ACC112 (cell line): ENCODE measurements at regions not wholly inside any gene's neighbourhood (a gene's known extent, or its start where the extent isn't known, plus 50 kb on each side); places are given as distances from the start of the nearest gene placed in this dataset.

ENCODE experiments used
- H2AFZ ChIP-seq: fragments of 200-600 bp; sonication (generic); one replicate; pipeline ENCODE4 v1.6.0; 2017; ENCODE audit warnings: antibody characterized with exemption, low read length; ENCODE audit not compliant: unreplicated experiment
- H3K27ac ChIP-seq: fragments of 200-600 bp; sonication (generic); 2 replicates; pipeline ENCODE4 v1.5.1; 2014; ENCODE audit warnings: low read depth, mild to moderate bottlenecking, antibody characterized with exemption, low read length, moderate library complexity
- H3K27me3 ChIP-seq: fragments of 200-600 bp; sonication (generic); 2 replicates; pipeline ENCODE4 v1.6.1; 2014; ENCODE audit warnings: mild to moderate bottlenecking, antibody characterized with exemption, low read length, moderate library complexity, mixed read lengths; ENCODE audit not compliant: insufficient read depth
- H3K36me3 ChIP-seq: fragments of 200-600 bp; sonication (generic); 2 replicates; pipeline ENCODE4 v1.6.1; 2016; ENCODE audit warnings: mild to moderate bottlenecking, antibody characterized with exemption, low read length, moderate library complexity, mixed read lengths; ENCODE audit not compliant: insufficient read depth
- H3K4me1 ChIP-seq: fragments of 200-600 bp; sonication (generic); one replicate; pipeline ENCODE4 v1.6.1; 2016; ENCODE audit warnings: low read length, mixed read lengths; ENCODE audit not compliant: insufficient read depth, unreplicated experiment, control insufficient read depth
- H3K4me3 ChIP-seq: fragments of 200-600 bp; sonication (generic); 2 replicates; pipeline ENCODE4 v1.5.1; 2014; ENCODE audit warnings: mild to moderate bottlenecking, low read depth, low read length
- H3K79me2 ChIP-seq: fragments of 200-600 bp; sonication (generic); one replicate; pipeline ENCODE4 v1.6.0; 2016; ENCODE audit warnings: low read length; ENCODE audit not compliant: control insufficient read depth, unreplicated experiment, insufficient read depth

DNA sequence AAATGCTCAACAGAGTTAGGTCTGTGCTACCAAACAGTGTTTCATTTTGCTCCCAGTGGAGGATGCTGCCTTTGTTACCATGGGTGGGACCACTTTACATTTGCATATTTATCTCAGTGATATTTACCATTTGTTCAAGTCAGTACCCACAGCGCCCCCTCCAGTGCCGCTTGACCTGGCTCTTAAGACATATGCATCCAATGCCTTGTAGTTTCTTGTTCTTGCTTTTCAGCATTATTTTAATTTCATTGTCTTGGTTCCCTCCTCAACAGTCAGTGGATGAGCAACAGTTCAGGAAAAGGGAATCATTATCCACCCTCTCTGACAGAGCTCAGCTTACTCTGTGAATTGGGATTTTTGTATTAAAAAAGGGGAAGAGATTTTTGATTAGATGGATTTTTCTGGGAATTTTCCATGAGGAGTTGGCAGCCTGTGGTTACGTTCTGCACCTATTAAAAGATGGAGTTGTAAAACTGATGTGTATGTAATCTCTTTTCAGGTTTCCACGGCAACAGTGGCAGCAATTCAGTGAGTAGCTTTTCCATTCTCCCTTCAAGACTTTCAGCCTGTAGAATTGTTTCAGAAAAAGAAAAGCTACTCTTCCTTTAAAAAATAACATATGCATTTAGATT is 240.5 kb upstream of the DAAM1 start:
- Histone ChIP-seq H3K79me2 (no peaks in the 10 kb centered on the region), H3K27me3 (peaks cover 54% of the 10 kb centered on the region; the same call in 1 of the 2 replicates), H3K4me3 (no peak overlapping the region), H3K36me3 (no peaks in the 10 kb centered on the region), H3K4me1 (no peaks in the 10 kb centered on the region), H2AFZ (no peak overlapping the region), H3K27ac (no peak overlapping the region)

DNA sequence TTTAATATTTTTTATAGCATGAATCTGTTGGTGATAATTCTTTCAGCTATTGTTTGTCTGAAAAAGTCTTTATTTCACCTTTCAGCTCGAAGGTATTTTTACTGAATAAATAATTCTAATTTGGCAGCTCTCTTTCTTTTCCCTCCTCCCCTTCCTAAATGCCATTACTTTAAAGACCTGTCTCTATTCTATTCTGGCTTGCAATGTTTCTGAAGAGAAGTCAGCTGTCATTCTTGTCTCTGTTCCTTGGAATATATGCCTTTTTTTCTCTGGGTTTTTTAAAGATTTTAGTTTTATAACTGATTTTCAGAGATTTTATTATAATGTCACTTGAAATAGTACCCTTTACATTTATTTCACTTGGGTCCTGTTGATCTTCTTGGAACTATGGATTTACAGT is 237.9 kb upstream of the DAAM1 start:
- Histone ChIP-seq H3K27ac (no peak overlapping the region), H3K4me1 (no peaks in the 10 kb centered on the region), H3K27me3 (peaks cover 34% of the 10 kb centered on the region; the same call in 1 of the 2 replicates), H3K79me2 (no peaks in the 10 kb centered on the region), H3K36me3 (no peaks in the 10 kb centered on the region), H2AFZ (no peak overlapping the region), H3K4me3 (no peak overlapping the region)

GRCh38 chr14:58951143-58951542 is 237.3 kb upstream of the DAAM1 start:
- Histone ChIP-seq H3K4me3 (no peak overlapping the region), H3K4me1 (no peaks in the 10 kb centered on the region), H3K36me3 (no peaks in the 10 kb centered on the region), H3K79me2 (no peaks in the 10 kb centered on the region), H3K27ac (no peak overlapping the region), H3K27me3 (peaks cover 28% of the 10 kb centered on the region; the same call in 1 of the 2 replicates), H2AFZ (no peak overlapping the region)

DNA sequence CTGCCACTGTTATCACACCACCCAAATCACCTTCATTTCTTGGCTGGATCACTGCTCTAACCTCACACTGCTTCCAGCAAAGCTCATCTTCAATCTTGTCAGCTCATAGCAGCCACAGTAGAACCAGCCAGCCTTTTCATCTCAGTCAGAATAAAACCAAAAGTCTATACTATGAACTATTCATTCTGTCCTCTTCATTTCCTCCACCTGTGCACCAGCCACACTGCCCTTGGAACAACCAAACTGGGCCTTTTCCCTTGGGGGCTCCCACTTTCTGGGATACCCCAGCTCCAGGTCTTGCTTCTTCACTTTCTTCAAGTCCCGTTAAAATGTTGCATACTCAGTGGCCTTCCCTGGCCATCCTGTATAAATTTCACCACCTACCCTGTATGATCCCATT is 234.4 kb upstream of the DAAM1 start:
- Histone ChIP-seq H2AFZ (no peak overlapping the region), H3K79me2 (no peaks in the 10 kb centered on the region), H3K27ac (no peak overlapping the region), H3K27me3 (peaks cover 15% of the 10 kb centered on the region; the same call in 1 of the 2 replicates), H3K4me3 (no peak overlapping the region), H3K4me1 (no peaks in the 10 kb centered on the region), H3K36me3 (no peaks in the 10 kb centered on the region)

DNA sequence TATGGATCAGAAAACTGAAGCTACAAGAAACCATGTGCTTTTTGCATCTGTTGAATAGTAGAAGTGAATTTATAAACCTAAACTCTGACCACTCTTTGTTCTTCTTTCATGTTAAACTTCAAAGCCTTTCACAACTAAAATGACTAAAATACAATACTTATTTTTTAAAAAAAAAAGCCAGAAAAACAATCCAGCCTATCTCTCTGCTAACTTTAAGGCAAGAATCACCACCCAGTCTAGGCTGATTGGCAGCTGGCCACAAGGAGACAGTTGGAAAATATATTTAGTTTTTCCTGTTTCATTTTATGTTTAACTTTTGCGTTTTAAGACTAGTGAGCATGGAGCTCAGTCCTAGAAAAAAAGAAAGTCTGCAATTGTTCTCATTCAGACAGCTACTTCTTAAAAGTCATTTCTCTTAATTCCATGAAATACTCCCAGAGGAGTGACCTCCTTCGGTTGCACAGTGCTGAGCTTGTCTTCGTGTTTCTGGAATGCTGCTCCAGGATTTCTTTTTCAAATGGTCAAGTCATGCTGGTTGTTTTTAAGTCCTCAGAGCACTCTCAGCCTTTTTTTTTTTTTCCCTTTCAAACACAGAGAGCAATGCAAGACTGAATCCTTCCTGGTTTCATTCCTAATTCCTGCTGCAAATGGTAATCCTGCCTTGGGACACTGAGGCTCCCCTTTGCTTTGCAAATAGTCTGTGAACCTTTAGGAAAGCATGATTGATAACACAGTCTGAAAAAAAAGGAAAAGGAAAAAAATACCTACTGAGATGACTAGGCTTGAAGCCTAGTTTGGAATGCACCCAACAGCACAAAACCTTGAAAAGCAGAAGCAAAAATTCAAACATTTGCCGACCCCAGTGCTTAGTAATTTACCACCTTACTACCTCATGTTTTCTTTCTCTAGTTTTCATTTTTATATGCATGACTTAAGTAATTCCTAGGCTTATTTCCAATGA is 233.3 kb upstream of the DAAM1 start:
- H3K4me1 ChIP-seq = no peaks in the 10 kb centered on the region
- H3K27ac ChIP-seq = no peak overlapping the region
- H3K27me3 ChIP-seq = peaks cover 15% of the 10 kb centered on the region; the same call in 1 of the 2 replicates
- no peaks in the 10 kb centered on the region for H3K79me2 ChIP-seq
- H3K36me3 ChIP-seq = no peaks in the 10 kb centered on the region
- no peak overlapping the region for H2AFZ ChIP-seq
- no peak overlapping the region for H3K4me3 ChIP-seq

DNA sequence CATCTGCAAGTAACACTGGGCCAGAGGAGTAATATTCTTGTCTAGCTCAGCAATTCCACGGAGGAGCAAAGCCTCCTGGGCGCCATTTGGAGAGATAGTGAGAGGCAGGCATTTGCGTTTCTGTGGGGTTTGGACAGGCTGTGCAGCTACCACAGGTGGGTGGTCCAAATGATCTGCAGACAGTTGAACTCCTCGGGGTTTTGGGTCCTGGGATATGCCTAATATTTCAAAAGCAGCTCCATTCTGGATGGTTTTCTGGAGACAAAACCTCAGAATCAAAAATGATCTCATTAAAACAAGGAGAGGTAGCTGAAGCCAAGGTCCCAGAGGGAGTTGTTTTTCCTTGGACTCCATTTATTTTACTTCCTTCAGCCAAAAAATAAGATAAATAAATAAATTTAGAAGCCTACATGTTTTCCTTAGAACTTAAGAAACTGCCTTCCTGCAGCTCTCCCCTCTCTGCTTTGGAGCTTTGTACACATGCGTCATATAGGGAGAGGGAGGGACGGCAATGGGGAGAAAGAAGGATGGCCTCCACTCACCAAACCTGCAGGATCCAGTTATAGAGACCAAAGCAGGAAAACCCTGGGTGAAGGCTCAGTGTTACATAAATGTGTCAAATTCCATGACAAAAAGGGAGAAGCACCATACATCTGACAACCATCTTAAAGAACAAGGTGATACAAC is 227.3 kb upstream of the DAAM1 start:
- Histone ChIP-seq H3K4me1 (no peaks in the 10 kb centered on the region), H3K27ac (no peak overlapping the region), H3K4me3 (no peak overlapping the region), H3K27me3 (no peaks in the 10 kb centered on the region), H3K36me3 (no peaks in the 10 kb centered on the region), H3K79me2 (no peaks in the 10 kb centered on the region), H2AFZ (no peak overlapping the region)

DNA sequence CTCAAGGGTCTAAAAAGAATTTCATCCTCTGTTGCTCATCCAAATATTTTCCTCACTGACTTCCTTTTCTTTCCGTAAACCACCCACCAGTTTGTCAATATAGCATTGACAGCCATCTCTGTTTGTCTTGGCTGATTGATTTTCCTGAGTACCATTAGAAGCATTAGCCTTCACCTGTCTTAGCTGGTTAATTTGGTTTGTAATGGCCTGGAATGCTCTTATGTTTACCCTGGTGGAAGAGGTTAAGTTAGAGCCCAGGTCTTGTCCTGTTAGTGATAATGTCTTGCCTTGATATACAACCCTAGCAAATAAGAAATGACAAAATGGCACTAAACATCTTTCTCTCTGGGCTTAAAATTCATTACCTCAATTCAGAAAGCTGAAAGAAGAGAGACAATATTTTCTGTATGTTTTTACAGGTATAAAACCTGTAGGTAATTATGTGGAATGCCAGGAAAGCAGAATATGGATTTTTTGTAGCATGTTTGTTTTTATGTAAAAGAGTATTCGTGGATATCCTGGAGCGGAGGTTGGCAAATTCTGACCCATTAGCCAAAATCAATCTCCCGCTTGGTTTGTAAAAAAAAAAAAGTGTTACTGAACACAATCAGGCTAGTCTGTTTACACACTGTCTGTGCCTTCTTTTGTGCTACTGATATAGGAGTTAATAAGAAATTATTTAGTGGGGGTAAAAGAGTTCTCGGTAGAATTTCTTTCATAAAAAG is 224.4 kb upstream of the DAAM1 start:
- no peak overlapping the region for H3K27ac ChIP-seq

DNA sequence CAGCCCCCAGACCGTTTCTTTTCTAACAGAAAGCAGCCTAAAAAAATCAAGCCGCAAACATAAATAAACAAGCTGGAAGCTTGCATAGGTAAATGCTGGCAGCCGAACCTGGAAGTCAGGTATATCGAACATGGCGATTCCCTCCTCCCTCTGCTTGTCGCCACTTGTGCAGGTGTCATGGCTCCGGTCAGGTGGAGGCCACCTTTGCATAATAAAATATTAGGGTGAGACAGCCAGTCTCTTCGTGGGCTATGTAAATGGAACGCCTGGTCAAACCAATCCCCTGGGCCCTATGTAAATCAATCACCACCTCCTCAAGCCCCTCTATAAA is 223.9 kb upstream of the DAAM1 start:
- H2AFZ ChIP-seq = no peak overlapping the region
- H3K27me3 ChIP-seq = no peaks in the 10 kb centered on the region
- H3K79me2 ChIP-seq = no peaks in the 10 kb centered on the region
- H3K4me3 ChIP-seq = no peak overlapping the region
- H3K27ac ChIP-seq = no peak overlapping the region
- H3K4me1 ChIP-seq = no peaks in the 10 kb centered on the region
- H3K36me3 ChIP-seq = no peaks in the 10 kb centered on the region

More for the DNA sequence above, 224.4 kb upstream of the DAAM1 start:
- Histone ChIP-seq H3K27me3 (no peaks in the 10 kb centered on the region), H3K79me2 (no peaks in the 10 kb centered on the region), H3K36me3 (no peaks in the 10 kb centered on the region), H3K4me1 (no peaks in the 10 kb centered on the region), H2AFZ (no peak overlapping the region), H3K4me3 (no peak overlapping the region)

DNA sequence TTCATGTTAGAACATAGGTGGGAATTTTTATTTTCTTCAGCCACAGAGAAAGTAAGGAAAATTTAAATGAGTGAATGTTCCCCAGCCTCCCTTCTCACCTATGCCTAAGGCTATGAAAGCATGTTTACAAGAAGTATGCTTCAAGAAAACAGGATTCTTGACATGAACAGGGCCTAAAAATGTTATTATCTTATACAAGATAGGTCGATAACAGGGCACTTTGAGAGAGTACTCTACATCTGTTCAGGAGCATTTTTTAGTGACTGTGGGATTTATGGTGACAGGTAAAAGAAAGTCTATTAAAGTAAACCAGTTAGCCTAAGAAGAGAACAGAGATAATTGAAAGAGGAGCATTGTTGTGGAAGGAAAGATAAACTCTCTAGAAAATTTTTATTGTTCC is 222.9 kb upstream of the DAAM1 start:
- no peaks in the 10 kb centered on the region for H3K27me3 ChIP-seq
- no peak overlapping the region for H2AFZ ChIP-seq
- no peaks in the 10 kb centered on the region for H3K4me1 ChIP-seq
- H3K36me3 ChIP-seq = no peaks in the 10 kb centered on the region
- H3K4me3 ChIP-seq = no peak overlapping the region
- H3K27ac ChIP-seq = no peak overlapping the region
- H3K79me2 ChIP-seq = no peaks in the 10 kb centered on the region

GRCh38 chr14:58966997-58967396 is 221.5 kb upstream of the DAAM1 start:
- Histone ChIP-seq H3K36me3 (no peaks in the 10 kb centered on the region), H3K79me2 (no peaks in the 10 kb centered on the region), H3K4me1 (no peaks in the 10 kb centered on the region), H3K27ac (no peak overlapping the region), H3K4me3 (no peak overlapping the region), H2AFZ (no peak overlapping the region), H3K27me3 (no peaks in the 10 kb centered on the region)
